Omental fat pad (tissue), 3 donors: ENCODE measurements at regions not wholly inside any gene's neighbourhood (a gene's known extent, or its start where the extent isn't known, plus 50 kb on each side); places are given as distances from the start of the nearest gene placed in this dataset.
"Not testable (repeated sequence)": the region's sequence is repeated elsewhere in the genome, so short reads cannot be mapped to it uniquely, and the experiment has no call there.

Source experiments
- ATAC-seq: fragments of 150-250 bp; one replicate; pipeline ENCODE4 v1.9.1; 2016; ENCODE audit warnings: mild to moderate bottlenecking, moderate library complexity; ENCODE audit not compliant: low FRiP score
- DNase-seq: peaks from one replicate; pipeline ENCODE4 v3.0.0-alpha.2; 2019; ENCODE audit warnings: low spot score
- TF ChIP-seq, protein P1 (sequence below), 3 donors: fragments of 450-650 bp; IDR thresholded peaks; one replicate each; pipeline ENCODE4 v1.5.1; 2016 to 2017; ENCODE audit warnings: antibody characterized with exemption in 3 of 3, mild to moderate bottlenecking in 3 of 3, moderate library complexity in 2 of 3

DNA sequence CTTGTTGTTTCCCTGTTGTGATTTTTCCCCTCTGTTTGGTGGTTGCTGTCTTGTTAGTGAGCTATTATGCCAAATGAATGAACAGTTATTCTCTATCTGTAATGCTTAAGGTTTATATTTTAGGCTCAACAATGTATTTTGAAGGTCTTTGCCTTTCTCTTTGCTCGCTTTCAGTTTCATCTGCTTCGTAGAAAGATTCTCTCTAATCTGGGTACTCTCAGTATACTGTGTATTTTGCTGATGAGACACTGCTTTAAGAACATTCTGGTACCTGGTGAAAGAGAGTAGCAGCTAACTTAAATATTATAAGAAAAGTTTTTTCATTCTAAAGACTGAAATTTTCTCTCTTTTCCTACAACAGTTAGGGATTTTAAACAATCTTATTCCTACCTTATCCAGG lies 1274.7 kb upstream of the PABPC4L start:
- DNase-seq (no peak), ATAC-seq (no peak)
- TF ChIP-seq, protein P1, sequence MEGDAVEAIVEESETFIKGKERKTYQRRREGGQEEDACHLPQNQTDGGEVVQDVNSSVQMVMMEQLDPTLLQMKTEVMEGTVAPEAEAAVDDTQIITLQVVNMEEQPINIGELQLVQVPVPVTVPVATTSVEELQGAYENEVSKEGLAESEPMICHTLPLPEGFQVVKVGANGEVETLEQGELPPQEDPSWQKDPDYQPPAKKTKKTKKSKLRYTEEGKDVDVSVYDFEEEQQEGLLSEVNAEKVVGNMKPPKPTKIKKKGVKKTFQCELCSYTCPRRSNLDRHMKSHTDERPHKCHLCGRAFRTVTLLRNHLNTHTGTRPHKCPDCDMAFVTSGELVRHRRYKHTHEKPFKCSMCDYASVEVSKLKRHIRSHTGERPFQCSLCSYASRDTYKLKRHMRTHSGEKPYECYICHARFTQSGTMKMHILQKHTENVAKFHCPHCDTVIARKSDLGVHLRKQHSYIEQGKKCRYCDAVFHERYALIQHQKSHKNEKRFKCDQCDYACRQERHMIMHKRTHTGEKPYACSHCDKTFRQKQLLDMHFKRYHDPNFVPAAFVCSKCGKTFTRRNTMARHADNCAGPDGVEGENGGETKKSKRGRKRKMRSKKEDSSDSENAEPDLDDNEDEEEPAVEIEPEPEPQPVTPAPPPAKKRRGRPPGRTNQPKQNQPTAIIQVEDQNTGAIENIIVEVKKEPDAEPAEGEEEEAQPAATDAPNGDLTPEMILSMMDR (IDR thresholded peaks at IDR 0.05), result no peak

DNA sequence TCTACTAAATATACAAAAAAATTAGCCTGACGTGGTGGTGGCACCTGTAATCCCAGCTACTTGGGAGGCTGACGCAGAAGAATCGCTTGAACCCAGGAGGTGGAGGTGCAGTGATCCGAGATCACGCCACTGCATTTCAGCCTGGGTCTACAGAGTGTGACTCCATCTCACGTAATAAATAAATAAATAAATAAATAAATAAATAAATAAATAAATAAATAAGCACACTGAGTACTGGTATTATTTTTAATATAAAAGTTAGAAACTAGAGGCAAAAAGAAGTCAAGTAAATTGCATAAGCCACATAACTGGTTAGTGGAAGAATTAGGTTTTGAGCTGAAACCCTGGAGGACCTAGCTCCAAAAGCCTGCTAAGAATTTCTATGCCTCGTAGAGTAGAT lies 1262.7 kb upstream of the PABPC4L start:
- DNase-seq (no peak), ATAC-seq (no peak)
- TF ChIP-seq, protein P1 (IDR thresholded peaks at IDR 0.05), result no peak

DNA sequence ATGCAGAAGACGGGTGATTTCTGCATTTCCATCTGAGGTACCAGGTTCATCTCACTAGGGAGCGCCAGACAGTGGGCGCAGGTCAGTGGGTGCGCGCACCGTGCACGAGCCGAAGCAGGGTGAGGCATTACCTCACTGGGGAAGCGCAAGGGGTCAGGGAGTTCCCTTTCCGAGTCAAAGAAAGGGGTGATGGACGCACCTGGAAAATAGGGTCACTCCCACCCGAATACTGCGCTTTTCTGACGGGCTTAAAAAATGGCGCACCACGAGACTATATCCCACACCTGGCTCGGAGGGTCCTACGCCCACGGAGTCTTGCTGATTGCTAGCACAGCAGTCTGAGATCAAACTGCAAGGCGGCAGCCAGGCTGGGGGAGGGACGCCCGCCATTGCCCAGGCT lies 1246.0 kb upstream of the PABPC4L start:
- ATAC-seq, result not testable (repeated sequence)

DNA sequence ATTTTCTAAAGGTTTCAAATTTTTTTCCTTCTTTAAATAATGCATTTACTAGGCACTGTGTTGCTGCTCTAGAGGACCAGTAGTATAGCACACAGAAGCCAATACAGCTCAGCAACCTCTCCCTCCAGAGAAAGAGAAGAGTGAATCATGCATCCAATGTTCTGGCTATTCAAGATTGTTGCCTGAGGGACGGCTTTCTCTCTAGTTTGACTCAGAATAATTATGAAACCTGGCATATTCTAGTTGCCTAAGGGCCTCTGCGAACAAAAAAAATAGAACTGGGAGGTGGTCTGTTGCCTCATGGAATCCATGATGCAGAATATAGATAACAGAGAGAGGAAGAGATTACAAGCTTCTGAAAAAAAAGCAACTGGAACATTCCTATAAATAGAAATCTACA lies 1233.3 kb upstream of the PABPC4L start:
- ATAC-seq (no peak), DNase-seq (no peak)

More for the DNA sequence above, 1246.0 kb upstream of the PABPC4L start:
- DNase-seq, result not testable (repeated sequence)

DNA sequence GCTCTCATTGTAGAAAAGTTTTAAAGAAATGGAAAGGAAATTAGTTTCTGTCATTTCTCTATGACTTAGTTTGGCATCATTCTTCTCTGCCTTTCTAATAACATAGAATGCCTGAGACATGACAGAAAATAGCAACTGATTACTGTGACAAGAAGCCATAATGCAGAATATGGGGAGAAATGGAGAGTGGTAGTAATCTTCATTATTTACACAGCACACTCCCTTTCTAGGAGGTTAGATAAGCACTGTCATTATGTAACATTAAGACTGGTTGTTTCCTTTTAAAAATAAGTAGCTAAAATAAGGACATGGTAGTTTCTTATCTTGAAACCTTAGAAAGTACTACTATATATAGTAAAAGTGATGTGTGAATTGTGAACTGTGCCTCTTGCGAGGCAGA lies 1227.9 kb upstream of the PABPC4L start:
- TF ChIP-seq, protein P1 (IDR thresholded peaks at IDR 0.05), result no peak
- DNase-seq (no peak), ATAC-seq (no peak)

More for the DNA sequence above, 1233.3 kb upstream of the PABPC4L start:
- TF ChIP-seq, protein P1 (IDR thresholded peaks at IDR 0.05), result no peak

DNA sequence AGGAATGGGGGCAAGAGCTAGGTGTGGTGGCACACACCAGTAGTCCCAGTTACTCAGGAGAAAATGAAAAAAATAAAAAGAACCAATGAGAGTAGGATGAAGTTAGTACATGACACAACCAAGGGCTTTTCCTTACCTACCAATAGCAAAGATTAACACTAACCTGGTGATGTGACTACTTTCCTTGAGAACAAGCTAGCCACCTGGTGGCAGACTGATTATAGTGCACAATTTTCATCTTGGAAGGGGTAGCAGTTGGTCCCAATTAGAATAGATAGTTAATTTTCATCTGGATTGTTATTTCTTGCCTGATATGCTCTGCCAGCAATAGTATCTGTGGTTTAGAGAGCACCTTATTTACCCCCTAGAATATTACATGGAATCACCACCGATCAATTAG lies 1216.8 kb upstream of the PABPC4L start:
- ATAC-seq (no peak), DNase-seq (no peak)
- TF ChIP-seq, protein P1 (IDR thresholded peaks at IDR 0.05), result no peak

DNA sequence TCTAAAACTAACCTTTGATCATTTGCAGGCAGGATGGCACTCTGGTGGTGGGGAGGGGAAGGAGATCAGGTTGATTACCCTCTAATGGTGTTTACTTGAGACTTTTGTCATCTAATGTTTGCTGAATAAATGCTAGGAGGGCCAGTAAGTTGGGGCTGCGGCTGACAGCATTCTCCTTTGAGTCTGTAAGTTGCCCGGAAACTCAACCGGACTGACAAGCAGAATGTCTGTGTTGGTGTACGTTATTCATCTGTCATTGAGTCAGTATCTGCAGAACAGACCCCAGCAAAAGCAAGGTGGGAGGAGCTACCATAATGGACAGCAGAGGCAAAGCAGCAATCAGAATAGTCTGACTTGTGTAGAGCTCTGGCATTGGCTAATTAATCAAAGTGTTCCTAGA lies 1210.6 kb upstream of the PABPC4L start:
- DNase-seq, result no peak
- TF ChIP-seq, protein P1 (IDR thresholded peaks at IDR 0.05), result no peak
- no peak for ATAC-seq

DNA sequence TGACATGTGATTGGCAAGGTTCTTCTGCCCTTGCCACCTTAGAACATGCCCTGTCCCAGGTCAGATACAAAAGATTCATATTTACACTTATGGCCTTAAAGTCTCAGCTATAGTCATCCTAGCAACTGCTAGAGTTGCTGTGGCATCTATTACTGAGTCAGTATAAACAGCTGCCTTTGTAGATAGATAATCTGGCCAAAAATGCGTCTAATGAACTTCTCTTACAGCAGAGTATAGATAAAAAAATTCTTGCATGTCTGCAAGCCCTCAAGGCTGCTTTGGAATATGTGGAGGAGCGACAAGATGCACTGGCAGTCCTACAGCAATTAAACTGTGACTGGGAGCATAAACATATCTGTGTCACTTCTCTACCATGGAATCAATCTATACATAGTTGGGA lies 1209.7 kb upstream of the PABPC4L start:
- ATAC-seq (no peak), DNase-seq (no peak)
- TF ChIP-seq, protein P1 (IDR thresholded peaks at IDR 0.05), result no peak

DNA sequence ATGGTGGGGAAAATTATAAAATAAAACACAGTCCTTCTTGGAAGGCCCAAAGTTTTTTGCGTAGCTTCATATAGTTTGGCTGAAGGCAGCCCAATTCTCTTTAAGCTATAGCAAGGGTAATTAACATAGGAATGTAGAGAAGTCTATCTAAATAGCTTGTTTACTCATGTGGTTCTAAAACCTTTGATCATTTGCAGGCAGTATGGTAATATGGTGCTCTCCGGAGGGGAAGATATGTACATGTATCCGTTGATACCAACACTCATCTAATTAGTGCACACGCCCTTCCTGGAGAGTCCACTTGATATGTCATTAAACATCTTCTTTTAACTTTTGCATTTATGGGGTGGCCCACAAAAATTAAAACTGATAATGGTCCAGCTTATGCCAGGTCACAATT lies 1207.7 kb upstream of the PABPC4L start:
- ATAC-seq, DNase-seq: not testable (repeated sequence)
